Testis (tissue), 2 donors: ENCODE measurements at regions not wholly inside any gene's neighbourhood (a gene's known extent, or its start where the extent isn't known, plus 50 kb on each side); places are given as distances from the start of the nearest gene placed in this dataset.

Experiments
- CTCF ChIP-seq, 3 experiments: fragments of 450-650 bp in 2 of 3; fragments of 200-600 bp in 1 of 3; sonication (generic) in 1 of 3; IDR thresholded peaks; one replicate each; pipeline ENCODE4 v1.5.1; 2016 to 2019; ENCODE audit warnings: antibody characterized with exemption in 3 of 3, mild to moderate bottlenecking in 2 of 3, moderate library complexity in 1 of 3
- POLR2A ChIP-seq: fragments of 450-650 bp; IDR thresholded peaks from one replicate; pipeline ENCODE4 v1.6.1; 2017; ENCODE audit warnings: antibody characterized with exemption, mild to moderate bottlenecking, moderate library complexity

GRCh38 chr1:199109160-199109559 lies 470.3 kb downstream of the PTPRC start:
- no peak for TF ChIP-seq CTCF (IDR thresholded peaks at IDR 0.05)
- no peak for TF ChIP-seq POLR2A
